C4-2B (cell line): ENCODE measurements at regions not wholly inside any gene's neighbourhood (a gene's known extent, or its start where the extent isn't known, plus 50 kb on each side); places are given as distances from the start of the nearest gene placed in this dataset.

Experiments used
- H3K27ac ChIP-seq: fragments of 450-650 bp; 2 replicates; pipeline ENCODE4 v1.5.1; 2017
- CTCF ChIP-seq: fragments of 450-650 bp; conservative IDR thresholded peaks from 2 replicates; pipeline ENCODE4 v1.5.1; 2017; ENCODE audit warnings: mild to moderate bottlenecking
- ZFX ChIP-seq: fragments of 450-650 bp; IDR thresholded peaks from 2 replicates; pipeline ENCODE4 v1.6.1; 2017

GRCh38 chr18:38982072-38982471 is 1416.5 kb upstream of the CELF4 start:
- TF ChIP-seq CTCF (no peak), ZFX (no peak)
- H3K27ac ChIP-seq: no peak overlapping the region

DNA sequence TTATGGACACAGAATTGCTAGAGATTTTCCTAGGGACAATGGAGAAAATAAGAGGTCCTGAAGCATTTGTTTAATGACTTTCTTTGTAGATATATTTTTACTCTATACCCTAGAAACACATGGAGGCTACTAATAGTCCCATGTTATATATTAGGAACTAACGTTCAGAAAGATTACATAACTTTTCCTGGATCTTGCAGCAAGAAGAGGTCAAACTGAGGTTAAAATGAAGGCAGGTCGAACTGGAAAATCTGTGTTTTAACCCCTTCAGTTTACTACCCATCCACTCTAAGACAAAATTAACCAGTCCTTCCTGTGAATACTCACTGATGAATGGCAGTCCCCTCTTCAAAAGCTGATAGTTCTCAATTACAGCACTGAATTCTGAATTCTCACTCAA is 1415.8 kb upstream of the CELF4 start:
- H3K27ac ChIP-seq: no peak overlapping the region
- TF ChIP-seq CTCF (no peak), ZFX (no peak)

DNA sequence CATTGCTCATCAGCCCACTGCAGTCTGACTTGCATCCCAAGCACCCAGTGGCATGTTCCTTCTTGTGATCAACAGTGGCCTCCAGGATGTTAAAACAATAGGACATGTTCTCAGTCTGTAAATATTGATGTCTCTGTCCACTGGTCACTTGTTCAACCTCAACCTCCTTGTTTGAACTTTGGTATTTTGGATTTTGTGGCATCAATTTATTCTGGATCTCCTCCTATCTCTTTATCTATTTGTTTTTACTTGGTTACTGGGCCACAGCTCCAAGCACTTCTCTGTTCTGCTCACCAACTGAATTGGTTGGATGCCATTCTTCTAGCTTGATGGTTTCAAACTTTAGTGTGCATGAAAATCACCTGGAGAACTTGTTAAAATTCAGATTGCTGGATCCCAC is 1414.8 kb upstream of the CELF4 start:
- no peak overlapping the region for H3K27ac ChIP-seq
- TF ChIP-seq ZFX (no peak), CTCF (no peak)

GRCh38 chr18:38972571-38972970 is 1407.0 kb upstream of the CELF4 start:
- TF ChIP-seq ZFX (no peak), CTCF (no peak)
- H3K27ac ChIP-seq: no peak overlapping the region

- no peak overlapping the region for H3K27ac ChIP-seq
- TF ChIP-seq CTCF: no peak
- no peak for TF ChIP-seq ZFX
Observed at GRCh38 chr18:38971881-38972280, 1406.3 kb upstream of the CELF4 start.

DNA sequence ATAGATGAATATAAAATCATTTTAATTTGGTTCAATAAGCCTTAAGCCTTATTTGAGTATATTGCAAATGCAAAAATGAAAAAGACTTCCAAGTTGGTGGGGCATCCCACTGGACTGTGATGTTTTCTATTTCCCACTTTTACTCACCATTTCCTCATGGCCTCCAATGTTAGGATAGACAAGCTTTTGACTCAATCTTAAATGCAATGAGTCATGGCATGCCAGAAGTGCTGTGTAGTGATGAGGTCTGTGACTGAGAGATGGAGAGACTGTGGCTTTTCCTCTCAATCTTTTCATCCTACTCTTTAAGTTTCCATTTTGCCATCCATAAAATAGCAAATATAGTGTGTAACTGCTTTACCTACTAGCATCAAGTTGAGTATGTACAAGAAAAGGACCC is 1401.2 kb upstream of the CELF4 start:
- TF ChIP-seq CTCF (no peak), ZFX (no peak)
- no peak overlapping the region for H3K27ac ChIP-seq

DNA sequence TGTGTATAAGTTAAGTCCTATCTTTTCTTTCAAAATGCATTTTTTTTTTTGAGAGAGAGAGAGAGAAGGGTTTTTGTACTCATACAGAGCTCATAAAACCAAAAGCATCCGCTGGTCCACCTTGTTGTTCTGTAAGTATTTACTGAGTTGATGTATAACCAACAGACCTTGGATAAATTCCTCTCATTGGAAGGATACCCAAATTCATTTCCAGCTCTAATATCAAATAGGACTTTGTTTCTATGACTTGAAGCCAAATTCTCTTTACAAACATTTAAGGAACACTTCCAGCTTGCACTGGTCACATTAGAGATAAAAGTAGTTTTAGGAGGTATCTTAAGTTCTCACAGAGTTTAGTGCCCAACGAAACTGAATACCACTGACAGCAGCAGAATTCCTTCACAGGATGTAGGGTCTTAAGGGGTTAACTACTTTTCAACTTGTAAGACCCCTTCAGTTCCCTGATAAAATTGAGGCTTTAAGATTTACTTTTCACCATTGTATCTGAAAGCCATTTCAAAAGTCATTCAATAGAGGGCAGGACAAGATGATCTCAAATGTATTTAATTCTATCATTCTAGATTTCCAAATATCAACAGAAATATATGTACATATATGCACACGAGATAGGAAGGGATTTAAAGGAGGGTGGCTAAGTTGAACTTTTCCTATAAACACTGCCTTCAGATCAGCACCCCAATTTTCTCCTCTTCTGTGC is 1398.5 kb upstream of the CELF4 start:
- no peak overlapping the region; the same call in 1 of the 2 replicates for H3K27ac ChIP-seq
- no peak; the same call in 1 of the 2 replicates for TF ChIP-seq CTCF
- TF ChIP-seq ZFX: no peak
